Esophagus squamous epithelium (tissue), 5 donors: ENCODE measurements at regions not wholly inside any gene's neighbourhood (a gene's known extent, or its start where the extent isn't known, plus 50 kb on each side); places are given as distances from the start of the nearest gene placed in this dataset.

Experiments
- DNase-seq: peaks from one replicate; lab custom pipeline; 2025; lab: John Stamatoyannopoulos, UW
- H3K27ac ChIP-seq, 4 donors: fragments of 200-600 bp; sonication (generic); one replicate each; pipeline ENCODE4 v1.5.1; 2016 to 2019; ENCODE audit warnings: mild to moderate bottlenecking in 1 of 4
- H3K27me3 ChIP-seq, 4 donors: fragments of 200-600 bp; sonication (generic); 1 replicate in 3 of 4; 2 replicates in 1 of 4; pipeline versions ENCODE4 v1.5.1 to v1.6.0; 2017 to 2021; ENCODE audit warnings: antibody characterized with exemption in 1 of 4
- H3K36me3 ChIP-seq, 3 donors: fragments of 200-600 bp; sonication (generic); one replicate each; pipeline ENCODE4 v1.5.1; 2016 to 2019
- H3K4me1 ChIP-seq, 3 donors: fragments of 200-600 bp; sonication (generic); one replicate each; pipeline ENCODE4 v1.5.1; 2017 to 2019
- H3K4me3 ChIP-seq, 4 donors: fragments of 200-600 bp; sonication (generic); 1 replicate in 3 of 4; 2 replicates in 1 of 4; pipeline ENCODE4 v1.5.1; 2016 to 2019; ENCODE audit warnings: mild to moderate bottlenecking in 2 of 4, moderate library complexity in 1 of 4
- H3K9me3 ChIP-seq, 3 donors: fragments of 200-600 bp; sonication (generic); one replicate each; pipeline ENCODE4 v1.5.1; 2016 to 2019
- POLR2A ChIP-seq, 4 donors: fragments of 450-650 bp; IDR thresholded peaks; one replicate each; pipeline ENCODE4 v1.6.1; 2017; ENCODE audit warnings: antibody characterized with exemption in 4 of 4, mild to moderate bottlenecking in 4 of 4, moderate library complexity in 3 of 4
- WGBS, 2 donors: methylation state at CpG; one replicate each; pipeline ENCODE4 v1.1.5; 2018; 5-methylcytosine and 5-hydroxymethylcytosine counted together
- intact Hi-C: fragments of 100-400 bp; cut with DNase I; formaldehyde crosslinking; loops from one replicate; pipeline ENCODE4 v1.15.0; 2022
- TF ChIP-seq, protein P1 (sequence below), 6 experiments: fragments of 450-650 bp in 4 of 6; fragments of 200-600 bp in 2 of 6; sonication (generic) in 2 of 6; IDR thresholded peaks; one replicate each; pipeline ENCODE4 v1.5.1; 2016 to 2019; ENCODE audit warnings: antibody characterized with exemption in 6 of 6, mild to moderate bottlenecking in 4 of 6, moderate library complexity in 4 of 6
- donor health status: DM: yes; HTN: yes; CAD: no.

GRCh38 chr5:53350991-53351770 lies 129.2 kb upstream of the FST start:
- WGBS, 2 donors: 92 to 93% methylated on average over 4 of the region's 4 CpGs
- intact Hi-C loops: no loop called here
- H3K36me3 ChIP-seq: no peaks in the 10 kb centered on the region
- H3K4me1 ChIP-seq: peaks cover 0 to 15% (median 0%) of the 10 kb centered on the region in 3 donors
- H3K4me3 ChIP-seq: no peak overlapping the region
- DNase-seq: no peak
- no peak overlapping the region for H3K27ac ChIP-seq
- no peaks in the 10 kb centered on the region for H3K27me3 ChIP-seq
- H3K9me3 ChIP-seq: no peaks in the 10 kb centered on the region
- TF ChIP-seq, protein P1, sequence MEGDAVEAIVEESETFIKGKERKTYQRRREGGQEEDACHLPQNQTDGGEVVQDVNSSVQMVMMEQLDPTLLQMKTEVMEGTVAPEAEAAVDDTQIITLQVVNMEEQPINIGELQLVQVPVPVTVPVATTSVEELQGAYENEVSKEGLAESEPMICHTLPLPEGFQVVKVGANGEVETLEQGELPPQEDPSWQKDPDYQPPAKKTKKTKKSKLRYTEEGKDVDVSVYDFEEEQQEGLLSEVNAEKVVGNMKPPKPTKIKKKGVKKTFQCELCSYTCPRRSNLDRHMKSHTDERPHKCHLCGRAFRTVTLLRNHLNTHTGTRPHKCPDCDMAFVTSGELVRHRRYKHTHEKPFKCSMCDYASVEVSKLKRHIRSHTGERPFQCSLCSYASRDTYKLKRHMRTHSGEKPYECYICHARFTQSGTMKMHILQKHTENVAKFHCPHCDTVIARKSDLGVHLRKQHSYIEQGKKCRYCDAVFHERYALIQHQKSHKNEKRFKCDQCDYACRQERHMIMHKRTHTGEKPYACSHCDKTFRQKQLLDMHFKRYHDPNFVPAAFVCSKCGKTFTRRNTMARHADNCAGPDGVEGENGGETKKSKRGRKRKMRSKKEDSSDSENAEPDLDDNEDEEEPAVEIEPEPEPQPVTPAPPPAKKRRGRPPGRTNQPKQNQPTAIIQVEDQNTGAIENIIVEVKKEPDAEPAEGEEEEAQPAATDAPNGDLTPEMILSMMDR (IDR thresholded peaks at IDR 0.05): no peak
- TF ChIP-seq POLR2A (IDR thresholded peaks at IDR 0.05): no peak

- no peaks in the 10 kb centered on the region for H3K36me3 ChIP-seq
- no peaks in the 10 kb centered on the region for H3K9me3 ChIP-seq
- H3K4me3 ChIP-seq: no peak overlapping the region
- peaks cover 0 to 20% (median 0%) of the 10 kb centered on the region in 3 donors for H3K4me1 ChIP-seq
- 30 to 37% methylated on average over 5 of the region's 5 CpGs for WGBS, 2 donors
- peak overlapping the region in 2 of 4 donors; percentile 52 to 57 for H3K27ac ChIP-seq
- no peaks in the 10 kb centered on the region for H3K27me3 ChIP-seq
- no peak for DNase-seq
- TF ChIP-seq POLR2A (IDR thresholded peaks at IDR 0.05): no peak
- TF ChIP-seq, protein P1 (IDR thresholded peaks at IDR 0.05): no peak
- intact Hi-C loops: no loop called here
These were observed 125.1 kb upstream of the FST start for GRCh38 chr5:53355316-53355715.

GRCh38 chr5:53355931-53356330 lies 124.5 kb upstream of the FST start:
- no peak for DNase-seq
- Histone ChIP-seq H3K27ac (peak overlapping the region in 2 of 4 donors; percentile 52 to 57), H3K9me3 (no peaks in the 10 kb centered on the region), H3K4me3 (no peak overlapping the region), H3K27me3 (no peaks in the 10 kb centered on the region), H3K36me3 (no peaks in the 10 kb centered on the region), H3K4me1 (peaks cover 0 to 20% (median 0%) of the 10 kb centered on the region in 3 donors)
- 9 to 27% methylated on average over 1 of the region's 1 CpG for WGBS, 2 donors
- TF ChIP-seq, protein P1 (IDR thresholded peaks at IDR 0.05): no peak
- TF ChIP-seq POLR2A (IDR thresholded peaks at IDR 0.05): no peak
- intact Hi-C loops: no loop called here

DNA sequence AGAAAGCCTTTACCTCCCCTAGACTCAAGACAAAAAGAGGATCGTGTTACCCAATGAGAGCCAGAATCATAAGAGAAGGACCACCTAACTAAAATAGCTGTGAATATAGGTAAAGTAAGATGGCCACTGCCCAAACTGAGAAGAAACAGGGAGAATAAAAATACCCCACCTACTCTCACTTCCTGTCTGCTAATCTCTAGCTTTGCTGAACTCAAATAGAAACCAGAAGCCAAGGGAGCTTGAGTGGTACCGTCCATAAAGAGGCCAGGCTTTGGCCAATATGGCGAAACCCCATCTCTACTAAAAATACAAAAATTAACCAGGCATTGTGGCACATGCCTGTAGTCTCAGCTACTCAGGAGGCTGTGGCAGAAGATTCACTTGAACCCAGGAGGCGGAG lies 123.0 kb upstream of the FST start:
- WGBS, 2 donors: 75 to 90% methylated on average over 4 of the region's 4 CpGs
- no peaks in the 10 kb centered on the region for H3K9me3 ChIP-seq
- peaks cover 0 to 27% (median 0%) of the 10 kb centered on the region in 3 donors for H3K4me1 ChIP-seq
- H3K27me3 ChIP-seq: no peaks in the 10 kb centered on the region
- no peak overlapping the region for H3K4me3 ChIP-seq
- intact Hi-C loops: no loop called here
- DNase-seq: no peak
- H3K36me3 ChIP-seq: no peaks in the 10 kb centered on the region
- TF ChIP-seq POLR2A (IDR thresholded peaks at IDR 0.05): no peak
- TF ChIP-seq, protein P1 (IDR thresholded peaks at IDR 0.05): no peak
- no peak overlapping the region for H3K27ac ChIP-seq

GRCh38 chr5:53358794-53359193 lies 121.6 kb upstream of the FST start:
- H3K9me3 ChIP-seq: no peaks in the 10 kb centered on the region
- no peak overlapping the region for H3K4me3 ChIP-seq
- no peaks in the 10 kb centered on the region for H3K36me3 ChIP-seq
- TF ChIP-seq, protein P1 (IDR thresholded peaks at IDR 0.05): no peak
- TF ChIP-seq POLR2A (IDR thresholded peaks at IDR 0.05): no peak
- DNase-seq: no peak
- intact Hi-C loops: no loop called here
- peaks cover 0 to 31% (median 0%) of the 10 kb centered on the region in 3 donors for H3K4me1 ChIP-seq
- no peak overlapping the region for H3K27ac ChIP-seq
- no peaks in the 10 kb centered on the region for H3K27me3 ChIP-seq
- 76 to 80% methylated on average over 2 of the region's 2 CpGs for WGBS, 2 donors
